ENCODE measurements at regions not wholly inside any gene's neighbourhood (a gene's known extent, or its start where the extent isn't known, plus 50 kb on each side); places are given as distances from the start of the nearest gene placed in this dataset.

GRCh38 chr4:187826725-187827124 is 168.8 kb upstream of the ZFP42 start:
- no peak overlapping the region for H3K4me3 ChIP-seq
- no peak for ATAC-seq (ENCODE audit: insufficient number of reproducible peaks, low FRiP score, low read depth)
- DNase-seq (ENCODE audit: low spot score), result no peak
- no peaks in the 10 kb centered on the region for H3K9me3 ChIP-seq
- no peaks in the 10 kb centered on the region for H3K27me3 ChIP-seq (replicated peaks; ENCODE audit: insufficient read depth)
- TF ChIP-seq, protein P1, sequence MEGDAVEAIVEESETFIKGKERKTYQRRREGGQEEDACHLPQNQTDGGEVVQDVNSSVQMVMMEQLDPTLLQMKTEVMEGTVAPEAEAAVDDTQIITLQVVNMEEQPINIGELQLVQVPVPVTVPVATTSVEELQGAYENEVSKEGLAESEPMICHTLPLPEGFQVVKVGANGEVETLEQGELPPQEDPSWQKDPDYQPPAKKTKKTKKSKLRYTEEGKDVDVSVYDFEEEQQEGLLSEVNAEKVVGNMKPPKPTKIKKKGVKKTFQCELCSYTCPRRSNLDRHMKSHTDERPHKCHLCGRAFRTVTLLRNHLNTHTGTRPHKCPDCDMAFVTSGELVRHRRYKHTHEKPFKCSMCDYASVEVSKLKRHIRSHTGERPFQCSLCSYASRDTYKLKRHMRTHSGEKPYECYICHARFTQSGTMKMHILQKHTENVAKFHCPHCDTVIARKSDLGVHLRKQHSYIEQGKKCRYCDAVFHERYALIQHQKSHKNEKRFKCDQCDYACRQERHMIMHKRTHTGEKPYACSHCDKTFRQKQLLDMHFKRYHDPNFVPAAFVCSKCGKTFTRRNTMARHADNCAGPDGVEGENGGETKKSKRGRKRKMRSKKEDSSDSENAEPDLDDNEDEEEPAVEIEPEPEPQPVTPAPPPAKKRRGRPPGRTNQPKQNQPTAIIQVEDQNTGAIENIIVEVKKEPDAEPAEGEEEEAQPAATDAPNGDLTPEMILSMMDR (IDR thresholded peaks at IDR 0.05), result no peak
- H3K36me3 ChIP-seq, result no peaks in the 10 kb centered on the region
- no peak overlapping the region for H3K27ac ChIP-seq
- no peaks in the 10 kb centered on the region for H3K4me1 ChIP-seq (ENCODE audit: control insufficient read depth in 1 of 2, low read depth in 2 of 2)

GRCh38 chr4:187827631-187828030 is 167.9 kb upstream of the ZFP42 start:
- Histone ChIP-seq H3K9me3 (peaks cover 4% of the 10 kb centered on the region), H3K27me3 (replicated peaks; ENCODE audit: insufficient read depth) (no peaks in the 10 kb centered on the region), H3K4me3 (no peak overlapping the region), H3K4me1 (ENCODE audit: control insufficient read depth in 1 of 2, low read depth in 2 of 2) (no peaks in the 10 kb centered on the region), H3K27ac (no peak overlapping the region), H3K36me3 (no peaks in the 10 kb centered on the region)
- TF ChIP-seq, protein P1 (IDR thresholded peaks at IDR 0.05), result no peak
- DNase-seq (ENCODE audit: low spot score) (no peak), ATAC-seq (ENCODE audit: insufficient number of reproducible peaks, low FRiP score, low read depth) (no peak)

- Histone ChIP-seq H3K27me3 (replicated peaks; ENCODE audit: insufficient read depth) (no peaks in the 10 kb centered on the region), H3K9me3 (no peaks in the 10 kb centered on the region), H3K4me3 (no peak overlapping the region), H3K36me3 (no peaks in the 10 kb centered on the region), H3K4me1 (ENCODE audit: control insufficient read depth in 1 of 2, low read depth in 2 of 2) (no peaks in the 10 kb centered on the region), H3K27ac (no peak overlapping the region)
- DNase-seq (ENCODE audit: low spot score), result no peak
- TF ChIP-seq, protein P1 (IDR thresholded peaks at IDR 0.05), result no peak
- no peak for ATAC-seq (ENCODE audit: insufficient number of reproducible peaks, low FRiP score, low read depth)
Observed at GRCh38 chr4:187839765-187840164, 155.8 kb upstream of the ZFP42 start.

GRCh38 chr4:187840814-187841213 is 154.8 kb upstream of the ZFP42 start:
- H3K36me3 ChIP-seq, result no peaks in the 10 kb centered on the region
- no peaks in the 10 kb centered on the region for H3K4me1 ChIP-seq (ENCODE audit: control insufficient read depth in 1 of 2, low read depth in 2 of 2)
- H3K27me3 ChIP-seq (replicated peaks; ENCODE audit: insufficient read depth), result no peaks in the 10 kb centered on the region
- no peaks in the 10 kb centered on the region for H3K9me3 ChIP-seq
- TF ChIP-seq, protein P1 (IDR thresholded peaks at IDR 0.05), result no peak
- H3K4me3 ChIP-seq, result no peak overlapping the region
- H3K27ac ChIP-seq, result no peak overlapping the region
- no peak for DNase-seq (ENCODE audit: low spot score)
- ATAC-seq (ENCODE audit: insufficient number of reproducible peaks, low FRiP score, low read depth), result no peak

DNA sequence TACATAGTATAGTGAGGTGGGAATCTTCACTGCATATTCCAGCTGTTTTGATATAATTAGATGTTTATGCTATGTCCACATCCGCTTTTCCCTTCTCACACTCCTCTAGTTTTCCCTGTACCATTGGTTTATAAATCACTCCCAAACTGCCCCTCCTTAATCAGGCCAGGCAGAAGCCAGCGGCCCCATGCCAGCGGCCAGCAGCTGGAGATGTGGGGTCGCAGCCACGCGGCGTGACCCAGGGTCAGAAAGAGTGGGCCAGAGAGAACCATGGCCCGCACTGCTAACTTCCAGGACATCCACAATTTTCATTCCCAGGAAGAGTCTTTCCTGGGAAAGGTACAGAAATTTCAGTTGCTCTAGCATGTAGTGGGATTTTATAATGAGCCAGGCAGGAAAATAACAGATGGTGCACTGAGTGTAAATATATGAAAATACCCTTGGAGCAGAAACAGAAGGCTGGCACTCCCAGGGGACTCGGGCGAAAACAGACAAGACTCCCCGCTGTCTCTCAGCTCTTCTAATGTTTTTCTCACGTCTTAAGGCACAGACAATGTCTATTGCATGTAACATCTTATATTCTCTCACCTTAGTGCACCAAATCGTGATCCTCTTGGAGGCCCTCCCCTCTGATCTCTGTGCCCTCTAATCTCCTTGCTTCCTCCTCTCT is 145.9 kb upstream of the ZFP42 start:
- DNase-seq (ENCODE audit: low spot score) (no peak), ATAC-seq (ENCODE audit: insufficient number of reproducible peaks, low FRiP score, low read depth) (no peak)

More for the DNA sequence above, 145.9 kb upstream of the ZFP42 start:
- TF ChIP-seq, protein P1 (IDR thresholded peaks at IDR 0.05), result no peak
- H3K36me3 ChIP-seq, result no peaks in the 10 kb centered on the region
- H3K4me3 ChIP-seq, result no peak overlapping the region
- no peaks in the 10 kb centered on the region for H3K27me3 ChIP-seq (replicated peaks; ENCODE audit: insufficient read depth)
- H3K9me3 ChIP-seq, result no peaks in the 10 kb centered on the region
- H3K4me1 ChIP-seq (ENCODE audit: control insufficient read depth in 1 of 2, low read depth in 2 of 2), result no peaks in the 10 kb centered on the region
- no peak overlapping the region for H3K27ac ChIP-seq

Measured in thoracic aorta (tissue), 2 donors.